SK-MEL-5 (cell line): ENCODE measurements at regions not wholly inside any gene's neighbourhood (a gene's known extent, or its start where the extent isn't known, plus 50 kb on each side); places are given as distances from the start of the nearest gene placed in this dataset.

Experiments used
- DNase-seq: peaks from one replicate; pipeline ENCODE4 v3.0.0-alpha.2; 2016; ENCODE audit warnings: low read depth, low spot score
- in situ Hi-C: cut with HindIII; loops from 2 replicates; pipeline ENCODE4 v1.10.0; 2016; ENCODE audit warnings: low sequenced_read_pairs, high pct_unique_total_duplicates, low pct_unique_long_range_greater_than_20kb

GRCh38 chr17:72240333-72240732 is 119.5 kb downstream of the SOX9 start:
- in situ Hi-C loops, result no loop called here

GRCh38 chr17:72244494-72244893 is 123.7 kb downstream of the SOX9 start:
- DNase-seq, result no peak
- in situ Hi-C loops, result no loop called here

More at GRCh38 chr17:72240333-72240732, 119.5 kb downstream of the SOX9 start:
- DNase-seq, result no peak

GRCh38 chr17:72244956-72245355 is 124.1 kb downstream of the SOX9 start:
- in situ Hi-C loops, result no loop called here
- no peak for DNase-seq

- DNase-seq, result no peak
- in situ Hi-C loops, result no loop called here
Measured at GRCh38 chr17:72249441-72249840, 128.6 kb downstream of the SOX9 start.

- in situ Hi-C loops, result no loop called here
- DNase-seq, result no peak
Measured at GRCh38 chr17:72250206-72250605, 129.4 kb downstream of the SOX9 start.

GRCh38 chr17:72253597-72253996 is 132.8 kb downstream of the SOX9 start:
- DNase-seq, result no peak
- in situ Hi-C loops, result no loop called here

- in situ Hi-C loops, result no loop called here
- no peak for DNase-seq
Measured at GRCh38 chr17:72254808-72255449, 134.1 kb downstream of the SOX9 start.

GRCh38 chr17:72255481-72255880 is 134.7 kb downstream of the SOX9 start:
- no peak for DNase-seq
- in situ Hi-C loops, result no loop called here

GRCh38 chr17:72258711-72259110 is 137.9 kb downstream of the SOX9 start:
- in situ Hi-C loops, result no loop called here
- DNase-seq, result no peak

GRCh38 chr17:72259922-72260321 is 139.1 kb downstream of the SOX9 start:
- no peak for DNase-seq
- in situ Hi-C loops, result no loop called here

GRCh38 chr17:72262766-72263165 is 141.9 kb downstream of the SOX9 start:
- DNase-seq, result no peak
- in situ Hi-C loops, result no loop called here

GRCh38 chr17:72264682-72265405 is 144.0 kb downstream of the SOX9 start:
- in situ Hi-C loops, result no loop called here
- no peak for DNase-seq

GRCh38 chr17:72266112-72266775 is 145.4 kb downstream of the SOX9 start:
- in situ Hi-C loops, result no loop called here
- DNase-seq, result no peak

- no peak for DNase-seq
Measured at GRCh38 chr17:72267601-72268000, 146.8 kb downstream of the SOX9 start.

GRCh38 chr17:72268431-72268830 is 147.6 kb downstream of the SOX9 start:
- no peak for DNase-seq
- in situ Hi-C loops, result no loop called here

More at GRCh38 chr17:72267601-72268000, 146.8 kb downstream of the SOX9 start:
- in situ Hi-C loops, result no loop called here

- in situ Hi-C loops, result no loop called here
- DNase-seq, result no peak
Measured at GRCh38 chr17:72270273-72270924, 149.6 kb downstream of the SOX9 start.

GRCh38 chr17:72271603-72272002 is 150.8 kb downstream of the SOX9 start:
- no peak for DNase-seq
- in situ Hi-C loops, result no loop called here

- DNase-seq, result no peak
- in situ Hi-C loops, result no loop called here
Measured at GRCh38 chr17:72273289-72274056, 152.7 kb downstream of the SOX9 start.
